NK-92 (cell line): ENCODE measurements at regions not wholly inside any gene's neighbourhood (a gene's known extent, or its start where the extent isn't known, plus 50 kb on each side); places are given as distances from the start of the nearest gene placed in this dataset.

Experiments
- DNase-seq: peaks from one replicate; lab custom pipeline; 2025; ENCODE audit not compliant: unreplicated experiment; lab: John Stamatoyannopoulos, UW

DNA sequence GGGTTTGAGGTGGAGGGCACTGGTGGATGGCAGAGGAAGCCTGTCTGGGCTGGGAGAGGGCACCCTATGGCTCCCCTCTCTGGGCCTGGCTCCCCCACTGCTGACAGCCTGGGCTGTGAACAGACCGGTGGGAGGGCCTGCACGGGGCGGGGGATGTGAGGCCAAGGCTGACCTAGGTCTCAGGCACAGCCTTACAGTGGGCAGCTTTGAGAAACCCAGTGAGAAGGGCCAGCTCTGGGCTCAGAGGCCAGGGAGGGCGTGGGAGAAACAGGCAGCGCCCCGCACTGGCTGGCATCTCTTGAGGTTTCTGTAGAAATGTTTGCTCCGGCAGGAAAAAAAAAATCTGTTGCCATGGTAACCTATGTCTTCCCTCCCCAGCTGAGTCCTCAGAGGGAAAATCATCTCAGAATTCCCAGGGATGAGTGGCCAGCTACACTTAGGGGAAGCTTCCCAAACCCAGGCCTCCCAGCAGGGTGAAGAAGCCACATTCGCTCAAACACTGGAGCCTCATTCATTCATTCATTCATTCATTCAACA, 71.7 kb upstream of the TAF1B start:
- DNase-seq, result no peak

DNA sequence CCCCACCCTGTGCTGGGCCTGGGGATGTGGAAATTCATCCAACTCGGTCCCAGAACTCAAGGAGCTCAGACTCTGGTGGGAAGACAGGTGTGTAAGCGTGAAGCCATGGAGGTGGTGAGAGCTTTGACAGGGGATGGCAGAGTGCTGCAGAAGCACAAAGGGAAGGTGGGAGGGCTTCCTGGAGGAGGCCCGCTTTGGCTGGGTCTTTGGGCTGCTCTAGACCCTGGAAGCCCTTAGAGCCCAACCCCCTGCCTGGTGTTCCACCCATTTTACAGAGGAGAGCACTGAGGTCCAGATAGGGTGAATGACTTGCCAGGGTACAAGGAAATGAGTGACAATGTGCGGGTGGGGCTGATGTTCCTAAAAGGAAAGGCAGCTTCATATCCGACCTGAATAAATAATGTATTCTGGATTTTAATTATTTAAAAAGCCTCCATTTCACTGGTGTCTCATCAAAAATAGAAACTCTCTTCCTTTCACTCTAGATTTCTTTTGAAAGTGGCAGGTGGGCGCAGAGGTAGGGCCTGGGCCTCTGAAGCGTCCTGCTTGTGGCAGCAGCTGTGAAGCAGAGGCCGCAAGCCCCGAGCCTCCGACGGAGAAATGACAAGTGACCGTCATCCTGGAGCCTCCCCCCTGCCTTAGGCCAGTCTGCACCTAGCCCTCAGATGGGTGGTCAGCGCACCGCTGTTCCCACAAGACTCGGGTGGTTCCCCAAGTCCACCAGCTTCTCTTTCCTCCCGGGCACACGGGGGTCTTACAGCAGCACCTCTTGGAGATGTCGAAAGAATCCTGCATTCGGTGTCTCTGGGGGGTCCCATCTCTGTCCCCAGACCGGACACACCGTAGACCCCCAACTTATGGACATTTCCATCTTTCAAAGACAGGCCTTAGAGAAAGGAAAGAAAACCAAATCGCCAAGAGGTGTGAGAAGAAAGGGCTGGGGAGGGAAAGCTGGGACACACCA, 71.0 kb upstream of the TAF1B start:
- DNase-seq, result no peak

DNA sequence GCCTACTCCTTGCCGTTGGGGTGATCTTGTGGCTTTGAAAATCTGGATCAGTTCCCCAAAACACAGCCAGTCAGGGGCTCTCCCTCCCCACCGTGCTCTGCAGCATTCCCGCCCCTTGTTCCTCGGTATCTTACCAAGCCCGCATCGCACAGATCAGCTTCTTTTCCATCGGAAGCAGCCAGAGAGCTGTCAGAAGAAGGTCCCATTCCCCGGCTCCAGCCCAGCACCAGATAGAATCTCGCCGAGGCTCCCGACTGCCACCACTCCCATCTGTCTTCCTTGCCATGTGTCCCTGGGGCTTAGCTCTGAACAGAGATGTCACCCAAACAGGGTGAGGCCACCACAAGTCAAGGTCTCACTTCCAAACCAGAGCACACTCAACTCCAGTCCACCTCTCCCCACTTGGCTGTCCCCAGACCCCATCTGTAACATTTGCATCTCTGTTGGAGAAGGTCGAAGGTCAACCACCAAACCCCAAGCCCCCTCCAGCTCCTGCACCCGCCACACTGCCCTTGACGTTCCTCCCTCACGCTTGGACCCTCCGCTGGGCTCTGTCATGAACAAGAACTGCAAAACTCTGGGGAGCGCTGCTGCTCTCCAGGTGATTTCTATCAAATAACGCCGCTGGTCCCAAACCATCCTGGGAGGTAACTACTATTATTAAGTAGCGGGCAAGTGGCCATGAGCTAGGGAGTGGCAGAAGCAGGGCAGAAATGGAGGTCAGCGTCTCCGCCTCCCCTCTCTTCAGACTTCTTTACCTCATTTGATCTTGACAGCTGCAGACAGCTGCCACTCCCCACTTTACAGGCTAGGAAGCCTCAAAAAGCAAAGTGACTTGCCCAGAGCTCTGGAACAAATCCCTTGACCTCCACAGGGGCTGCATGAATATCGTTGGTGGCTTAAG, 70.0 kb upstream of the TAF1B start:
- no peak for DNase-seq

DNA sequence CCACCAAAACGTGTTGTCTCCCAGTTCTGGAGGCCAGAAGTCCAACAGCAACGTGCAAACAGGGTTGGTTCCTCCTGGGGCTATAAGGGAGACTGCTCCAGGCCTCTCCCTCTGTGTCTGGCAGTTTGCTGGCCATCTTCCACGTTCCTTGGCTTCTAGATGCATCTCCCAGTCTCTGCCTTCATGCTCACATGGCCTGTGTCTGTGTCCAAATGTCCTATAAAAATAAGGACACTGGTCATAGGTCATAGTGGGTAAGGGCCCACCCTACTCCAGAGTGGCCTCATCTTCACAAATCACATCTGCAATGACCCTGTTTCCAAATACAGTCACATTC, 69.4 kb upstream of the TAF1B start:
- no peak for DNase-seq

DNA sequence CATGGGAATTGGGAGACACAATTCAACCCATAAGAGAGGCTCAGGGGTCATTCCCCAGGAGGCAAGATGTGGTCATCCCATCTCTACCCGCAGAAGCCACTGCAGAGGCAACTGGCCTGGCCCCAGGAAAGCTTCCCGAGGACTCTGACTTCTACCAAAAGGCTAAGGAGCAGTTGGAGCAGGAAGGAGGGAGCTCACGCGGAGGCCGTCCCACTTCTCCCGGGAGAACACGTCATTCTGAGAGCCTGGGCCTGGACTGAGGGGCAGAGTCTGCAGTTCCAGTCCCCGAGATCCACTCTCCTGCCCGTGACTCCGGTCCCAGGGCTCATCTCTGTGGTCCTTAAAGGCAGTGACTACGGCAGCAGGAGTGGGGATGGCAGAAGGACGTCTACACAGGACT, 69.0 kb upstream of the TAF1B start:
- DNase-seq, result no peak

DNA sequence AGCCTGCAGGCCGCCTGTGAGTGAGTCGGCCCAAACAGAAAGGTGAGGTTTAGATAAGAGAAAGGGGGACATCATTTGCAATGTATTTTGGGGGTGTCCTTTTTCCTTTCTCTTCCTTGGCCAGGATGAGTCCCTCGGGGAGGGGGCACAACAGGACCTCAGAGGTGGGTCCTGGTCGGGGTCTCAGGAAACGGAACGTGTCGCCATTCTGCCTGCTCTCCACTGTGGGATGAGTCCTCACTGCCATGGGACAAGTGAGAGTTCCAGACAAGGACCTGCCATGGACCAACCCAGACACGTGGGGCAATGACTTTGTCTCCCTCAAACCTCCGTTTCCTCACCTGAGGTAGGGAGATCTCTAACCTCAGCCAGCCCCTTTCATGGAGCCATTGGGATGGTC, 67.9 kb upstream of the TAF1B start:
- DNase-seq, result no peak

DNA sequence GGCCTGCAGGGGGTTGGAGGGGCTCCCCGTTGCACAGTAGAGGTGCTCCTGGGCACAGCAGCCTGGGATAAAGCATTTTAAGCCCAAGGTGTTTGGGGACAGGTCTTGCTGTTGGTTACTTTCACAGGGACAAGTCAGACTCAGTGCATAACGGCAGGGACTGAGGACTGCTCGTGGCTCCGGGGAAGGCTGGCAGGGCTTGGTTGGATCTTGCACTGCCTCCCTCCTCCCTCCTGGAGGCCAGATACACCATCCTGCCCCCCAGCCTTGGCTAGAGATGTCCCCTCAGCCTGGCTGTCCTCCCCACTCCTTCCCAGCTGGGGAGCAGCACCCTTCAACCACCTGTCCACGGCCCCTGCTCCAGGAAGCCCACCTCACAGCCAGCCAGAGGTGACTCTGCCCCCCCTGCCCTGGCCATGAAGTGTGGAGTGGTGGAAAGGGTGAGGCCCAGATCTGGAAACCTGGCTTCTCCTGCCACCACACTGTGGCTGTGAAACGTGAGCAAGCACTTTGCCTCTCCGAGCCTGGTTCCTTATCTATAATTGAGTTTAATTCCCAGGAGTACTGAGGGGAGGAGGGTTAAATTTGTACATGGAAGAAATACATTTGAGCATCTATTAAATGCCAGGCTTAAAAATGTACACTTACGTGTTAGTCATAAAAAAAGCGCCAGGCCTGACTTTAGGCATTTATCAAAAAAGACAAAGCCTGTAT, 67.1 kb upstream of the TAF1B start:
- DNase-seq, result no peak

DNA sequence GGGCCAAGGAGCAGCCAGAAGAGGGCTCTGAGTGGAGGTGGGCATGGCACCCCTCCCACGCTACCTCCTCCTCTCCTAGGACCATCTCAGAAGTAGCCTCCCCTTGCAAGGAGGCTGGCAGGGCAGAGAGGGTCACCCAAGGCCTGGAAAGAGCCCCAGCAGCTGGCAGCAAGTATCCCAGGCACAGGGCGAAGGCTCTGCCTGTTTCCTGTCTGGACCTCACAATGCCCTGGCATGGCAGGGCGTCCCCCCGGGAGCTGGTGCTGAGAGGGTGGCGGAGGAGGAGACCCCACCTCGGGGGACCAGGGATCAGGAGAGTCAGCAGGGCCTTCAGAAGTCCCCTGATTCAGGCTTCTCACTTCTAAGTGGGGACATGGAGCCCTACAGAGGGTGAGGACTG, 66.2 kb upstream of the TAF1B start:
- no peak for DNase-seq

DNA sequence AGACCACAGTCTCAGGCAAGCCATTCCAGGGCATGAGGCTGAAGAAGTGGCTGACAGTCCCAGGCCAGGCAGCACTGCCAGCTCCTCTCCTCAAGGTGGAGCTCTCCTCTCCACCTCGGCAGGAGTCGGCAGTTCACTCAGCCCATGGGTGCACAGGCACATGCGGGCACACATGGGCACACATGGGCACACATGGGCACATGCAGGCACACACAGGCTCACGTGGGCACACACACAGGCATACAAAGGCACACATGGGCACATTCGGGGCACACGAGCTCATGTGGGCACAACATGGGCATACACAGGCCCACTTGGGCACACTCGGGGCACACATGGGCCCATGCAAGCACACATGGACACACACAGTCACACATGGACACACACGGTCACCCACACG, 65.3 kb upstream of the TAF1B start:
- DNase-seq, result no peak

DNA sequence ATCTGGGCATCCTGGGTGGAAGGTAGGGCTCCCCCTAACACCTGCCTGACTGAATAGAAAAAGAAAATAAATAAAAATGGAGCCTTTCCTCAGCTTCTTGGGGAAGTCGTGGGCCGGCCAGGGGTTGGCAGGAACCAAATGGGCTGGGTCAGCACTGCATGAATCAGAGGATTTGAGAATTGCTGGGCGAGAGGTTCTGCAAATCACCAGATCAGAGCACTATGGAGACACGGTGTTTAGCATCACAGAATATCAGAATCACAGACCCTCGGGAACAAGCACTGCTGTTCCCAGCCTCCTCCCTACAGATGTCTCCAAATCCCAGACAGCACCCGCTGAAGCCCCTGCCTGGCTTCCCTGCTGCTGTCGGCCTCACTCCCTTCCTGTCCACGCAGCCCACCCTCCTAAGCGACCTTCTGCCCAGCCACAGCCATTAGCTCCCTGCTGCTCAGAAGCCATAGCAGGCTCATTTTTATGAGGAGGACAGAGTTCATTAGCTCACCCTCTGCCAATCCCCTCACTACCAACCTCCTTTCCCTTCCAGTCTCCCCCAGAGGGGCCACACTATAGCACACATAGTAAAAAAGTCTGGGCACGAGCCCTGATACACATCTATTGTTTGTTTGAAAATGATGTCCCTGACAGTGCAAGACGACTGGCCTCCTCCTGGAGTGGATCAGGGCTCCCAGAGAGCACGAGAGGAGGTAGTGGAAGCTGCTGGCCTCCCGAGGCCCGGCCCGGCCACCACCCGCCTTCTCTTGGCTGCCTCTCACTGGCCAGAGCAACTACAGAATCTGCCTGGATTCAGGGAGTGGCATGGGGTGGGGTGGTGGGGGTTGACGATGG, 64.6 kb upstream of the TAF1B start:
- no peak for DNase-seq

DNA sequence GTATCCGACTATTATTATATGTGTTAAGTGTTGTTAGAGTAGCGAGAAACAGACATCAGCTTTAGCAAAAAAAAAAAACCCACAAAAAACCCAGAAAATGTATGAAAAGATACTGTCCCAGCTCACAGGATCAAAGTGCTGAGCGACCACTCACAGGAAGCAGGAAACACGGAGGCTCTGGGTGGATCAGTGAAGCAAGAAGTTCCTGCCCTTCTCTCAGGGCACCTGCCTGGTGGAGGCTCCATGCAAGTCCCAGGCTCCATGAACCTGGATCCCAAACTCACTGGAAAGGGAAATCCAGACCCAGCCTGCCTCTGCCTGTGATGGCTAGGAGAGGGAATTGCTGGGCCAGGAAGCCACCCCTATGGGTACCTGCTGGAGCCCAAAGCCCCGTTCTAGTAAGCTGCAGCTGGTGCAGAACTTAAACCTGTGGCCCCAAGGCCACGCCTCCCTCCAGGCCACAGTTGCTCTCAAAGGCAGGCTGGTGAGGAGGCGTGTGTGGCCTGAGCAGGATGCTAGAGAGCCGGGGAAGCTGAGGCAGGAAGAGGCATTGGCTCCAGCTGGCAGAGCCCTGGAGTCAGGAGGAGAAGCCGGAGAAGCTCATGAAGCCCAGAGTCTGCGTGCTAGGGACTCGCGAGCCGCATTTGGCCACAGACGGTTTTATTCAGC, 63.5 kb upstream of the TAF1B start:
- no peak for DNase-seq

DNA sequence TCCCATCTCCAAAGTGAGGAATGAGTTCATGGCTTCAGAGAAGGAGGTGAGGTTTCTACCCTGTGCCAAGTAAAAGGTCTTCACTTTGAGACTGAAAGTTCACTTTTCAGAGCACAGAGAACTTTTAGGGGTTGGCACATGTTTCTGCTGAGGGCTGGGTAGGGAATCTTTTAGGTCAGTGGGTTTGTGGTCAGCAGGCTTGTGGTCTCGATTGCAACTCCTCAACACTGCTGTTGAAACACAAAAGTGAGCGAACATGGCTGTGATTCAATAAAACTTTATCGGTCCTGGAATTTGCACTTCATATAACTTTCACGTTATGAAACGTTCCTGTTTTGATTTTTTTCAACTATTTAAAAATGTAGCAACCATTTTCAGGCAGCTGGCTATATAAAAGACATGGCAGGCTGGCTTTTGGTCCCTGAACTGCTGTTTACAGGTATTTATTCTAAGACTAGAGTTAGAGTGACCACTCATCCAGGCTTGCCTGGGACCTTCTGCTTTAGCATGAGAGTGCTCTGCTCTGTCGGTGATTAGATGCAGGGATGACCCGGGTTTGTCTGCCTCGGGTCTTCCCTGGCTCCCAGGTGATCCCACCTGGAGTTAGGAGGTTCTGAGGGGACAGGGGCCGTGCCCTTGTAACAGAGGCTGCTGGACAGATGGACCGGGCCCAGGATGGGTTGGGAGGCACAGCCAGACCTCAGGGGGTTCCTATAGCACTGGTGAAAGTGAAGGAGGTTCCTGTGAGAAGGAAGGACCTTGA, 62.7 kb upstream of the TAF1B start:
- no peak for DNase-seq

DNA sequence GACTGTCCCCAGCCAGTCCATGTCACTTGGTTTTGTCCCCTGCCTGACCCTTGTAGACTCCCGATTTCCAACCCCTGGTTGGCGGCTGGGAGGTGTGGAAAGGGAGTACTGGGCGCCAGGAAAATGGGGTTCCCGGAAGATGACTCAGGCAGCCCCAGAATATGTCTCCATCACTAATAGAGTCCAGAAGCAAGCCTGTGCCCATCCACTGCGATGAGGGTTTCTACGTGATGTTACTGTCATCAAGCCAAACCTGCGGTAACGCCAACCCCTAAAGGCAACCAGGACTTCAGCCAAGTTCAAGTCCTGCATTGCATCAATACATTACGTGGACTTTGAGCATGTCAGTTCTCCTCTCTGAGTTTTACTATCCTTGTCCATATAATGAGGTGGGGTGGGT, 62.0 kb upstream of the TAF1B start:
- no peak for DNase-seq

DNA sequence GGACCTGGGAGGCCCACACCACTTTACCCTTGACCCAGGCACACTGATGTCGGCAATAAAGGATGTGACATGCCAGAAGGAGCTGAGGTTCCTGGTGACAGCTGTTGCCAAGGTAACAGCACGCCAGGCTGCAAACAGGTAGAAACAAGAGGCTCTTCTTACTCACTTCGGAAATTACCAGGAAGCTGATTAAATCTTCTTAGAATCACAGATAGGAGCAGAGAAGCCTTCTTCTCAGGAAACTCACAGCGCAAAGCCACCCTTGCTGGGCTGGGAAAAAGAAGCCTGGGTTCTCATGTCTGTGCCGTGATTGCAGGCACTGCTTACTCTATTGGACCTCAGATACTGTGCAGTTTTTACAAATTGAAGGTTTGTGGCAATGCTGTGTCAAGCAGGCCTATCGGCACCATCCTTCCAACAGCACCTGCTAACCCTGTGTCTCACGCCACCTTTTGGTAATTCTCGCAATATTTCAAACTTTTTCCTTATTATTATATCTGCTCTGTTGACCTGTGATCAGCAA, 61.0 kb upstream of the TAF1B start:
- DNase-seq, result no peak

DNA sequence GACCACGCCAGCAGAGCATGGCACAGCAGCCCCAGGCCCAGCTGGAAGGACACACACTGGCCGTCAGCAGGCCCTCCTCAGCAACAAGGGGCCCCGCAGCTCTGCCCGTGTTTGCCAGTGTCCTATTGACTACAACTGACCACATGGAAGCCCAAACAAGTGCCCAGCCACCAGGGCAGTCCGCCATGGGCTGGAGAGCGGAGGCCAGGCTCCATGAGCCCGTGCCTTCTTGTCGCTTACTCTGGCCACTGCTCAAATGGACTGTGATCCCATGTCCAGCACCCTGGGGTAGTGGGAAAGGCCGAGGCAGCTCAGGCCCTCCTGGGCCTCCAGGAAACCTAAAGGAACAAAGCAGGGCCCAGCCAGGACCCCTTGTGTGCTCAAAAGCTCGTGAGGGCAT, 53.9 kb upstream of the TAF1B start:
- DNase-seq, result no peak

DNA sequence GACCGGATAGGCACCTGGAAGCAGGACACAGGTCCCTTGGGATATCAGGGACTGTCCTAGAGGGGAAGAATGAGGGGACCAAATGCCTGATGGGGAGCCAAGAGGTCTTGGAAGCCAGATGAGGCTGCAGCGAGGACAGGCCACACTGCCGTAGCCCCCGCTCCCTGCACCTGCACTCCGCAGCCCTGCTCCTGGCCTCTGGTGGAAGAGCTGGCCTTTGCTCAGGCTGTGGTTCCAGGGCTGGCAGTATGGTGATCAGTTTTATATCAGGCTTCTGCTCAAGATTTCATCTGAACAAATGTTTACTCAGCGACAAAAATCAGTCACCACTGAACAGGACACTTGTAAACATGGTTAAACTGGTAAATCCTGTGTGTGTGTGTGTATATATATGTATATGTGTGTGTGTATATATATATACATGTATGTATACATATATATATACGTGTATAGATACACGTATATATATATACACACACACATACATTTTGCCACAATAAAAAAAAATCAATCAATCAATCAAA, 52.5 kb upstream of the TAF1B start:
- DNase-seq, result no peak

DNA sequence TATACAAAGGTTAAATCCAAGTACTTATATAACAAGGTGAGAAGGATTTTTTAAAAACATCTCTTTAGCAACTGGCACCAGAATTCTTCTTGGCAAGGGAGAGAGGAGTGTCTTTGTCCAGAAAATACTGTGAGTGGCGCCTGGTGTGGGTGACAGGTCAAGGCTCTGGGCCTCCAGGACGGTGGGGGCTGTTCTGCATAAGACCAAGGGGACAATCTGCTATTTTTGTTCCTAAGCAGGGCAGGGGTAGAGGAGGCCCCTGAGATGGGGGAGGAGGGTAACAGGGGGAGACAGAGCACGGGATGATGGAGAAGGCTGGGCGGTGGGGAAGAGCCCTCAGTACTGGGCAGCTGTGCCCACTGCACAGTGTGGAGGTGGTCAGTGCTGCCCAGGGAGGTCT, 51.6 kb upstream of the TAF1B start:
- DNase-seq, result no peak

DNA sequence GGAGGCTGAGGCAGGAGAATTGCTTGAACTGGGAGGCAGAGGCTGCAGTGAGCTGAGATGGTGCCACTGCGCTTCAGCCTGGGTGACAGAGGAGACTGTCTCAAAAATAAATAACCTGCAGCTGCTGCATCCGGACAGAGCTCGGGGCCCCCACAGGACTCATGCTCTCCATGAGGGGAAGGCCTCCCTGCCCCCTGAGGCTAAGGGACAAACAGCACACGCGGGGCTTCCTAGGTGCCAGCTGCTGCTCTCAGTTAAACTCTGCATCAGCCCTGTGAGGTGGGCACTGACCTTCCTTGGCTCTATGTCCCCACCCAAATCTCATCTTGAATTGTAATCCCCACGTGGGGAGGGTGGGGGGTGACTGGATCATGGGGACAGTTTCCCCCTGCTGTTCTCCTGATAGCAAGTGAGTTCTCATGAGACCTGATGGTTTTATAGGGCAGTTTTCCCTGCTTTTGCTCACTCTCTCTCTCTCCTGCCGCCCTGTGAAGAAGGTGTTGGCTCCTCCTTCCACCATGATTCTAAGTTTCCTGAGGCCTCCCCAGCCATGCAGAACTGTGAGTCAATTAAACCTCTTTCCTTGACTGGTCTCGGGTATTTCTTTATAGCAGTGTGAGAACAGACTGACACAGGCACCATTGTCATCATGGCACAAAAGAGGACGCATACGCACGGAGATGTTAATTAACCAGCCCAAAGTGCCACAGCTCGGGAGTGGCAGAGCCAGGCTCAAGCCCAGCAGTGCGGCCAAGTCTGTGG, 49.9 kb upstream of the TAF1B start:
- no peak for DNase-seq
